ENCODE measurements at regions not wholly inside any gene's neighbourhood (a gene's known extent, or its start where the extent isn't known, plus 50 kb on each side); places are given as distances from the start of the nearest gene placed in this dataset.

- DNase-seq (ENCODE audit: low read depth) = peak; percentile 49
- H3K4me3 ChIP-seq (ENCODE audit: control insufficient read depth, low read depth, low read length) = peak overlapping the region; percentile 69
- TF ChIP-seq CTCF (conservative IDR thresholded peaks at IDR 0.05; ENCODE audit: control insufficient read depth, insufficient read depth, low read depth, low read length) = no peak
Measured at GRCh38 chr7:65251851-65252620, 121.6 kb upstream of the ZNF92 start.

GRCh38 chr7:65250697-65251395, 122.8 kb upstream of the ZNF92 start:
- no peak for TF ChIP-seq CTCF (conservative IDR thresholded peaks at IDR 0.05; ENCODE audit: control insufficient read depth, insufficient read depth, low read depth, low read length)
- H3K4me3 ChIP-seq (ENCODE audit: control insufficient read depth, low read depth, low read length) = no peak overlapping the region
- no peak for DNase-seq (ENCODE audit: low read depth)

DNA sequence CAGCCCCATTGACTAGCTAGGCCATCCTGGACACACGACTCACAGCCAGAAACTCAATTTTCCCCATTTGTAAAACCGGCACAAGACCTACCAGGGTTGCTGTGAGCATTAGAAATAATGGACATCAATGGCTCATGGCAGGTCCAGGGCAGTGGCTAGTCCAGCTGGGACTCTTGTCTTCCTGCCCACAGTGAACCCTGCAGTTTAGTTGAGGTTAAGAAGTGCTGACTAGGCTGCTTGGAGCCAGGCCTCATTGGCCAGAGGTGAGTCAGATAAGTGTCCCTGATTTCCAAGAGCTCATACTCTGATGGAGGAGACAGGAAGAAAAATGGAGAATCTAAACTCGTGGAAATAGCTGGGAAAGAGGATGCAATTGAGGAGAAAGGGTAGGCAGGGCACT, 123.4 kb upstream of the ZNF92 start:
- no peak for TF ChIP-seq CTCF (conservative IDR thresholded peaks at IDR 0.05; ENCODE audit: control insufficient read depth, insufficient read depth, low read depth, low read length)
- peak; percentile 2 for DNase-seq (ENCODE audit: low read depth)
- no peak overlapping the region for H3K4me3 ChIP-seq (ENCODE audit: control insufficient read depth, low read depth, low read length)

DNA sequence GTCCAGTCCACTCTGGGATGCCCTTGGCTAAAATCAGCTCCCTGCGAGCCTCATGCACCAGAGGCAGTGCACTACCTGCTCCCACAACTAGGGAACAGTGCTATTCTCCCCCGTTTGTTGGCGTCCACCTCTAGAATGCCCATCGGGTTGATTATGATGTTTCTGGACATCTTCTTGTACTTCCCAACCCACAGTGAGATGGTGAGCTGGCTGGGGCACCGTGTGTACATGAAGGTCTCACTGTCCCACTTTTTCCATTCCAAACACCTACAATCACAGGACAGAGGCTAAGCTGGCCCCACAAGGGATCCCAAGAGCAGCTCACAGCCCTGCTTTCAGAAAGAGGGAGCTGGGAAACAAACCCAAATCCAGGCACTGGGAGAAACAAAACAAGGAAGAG, 126.2 kb upstream of the ZNF92 start:
- TF ChIP-seq CTCF (conservative IDR thresholded peaks at IDR 0.05; ENCODE audit: control insufficient read depth, insufficient read depth, low read depth, low read length) = no peak
- H3K4me3 ChIP-seq (ENCODE audit: control insufficient read depth, low read depth, low read length) = no peak overlapping the region
- DNase-seq (ENCODE audit: low read depth) = no peak

- peak overlapping the region; percentile 46 for H3K4me3 ChIP-seq (ENCODE audit: control insufficient read depth, low read depth, low read length)
- DNase-seq (ENCODE audit: low read depth) = no peak
- TF ChIP-seq CTCF (conservative IDR thresholded peaks at IDR 0.05; ENCODE audit: control insufficient read depth, insufficient read depth, low read depth, low read length) = no peak
Measured at GRCh38 chr7:65239707-65240352, 133.8 kb upstream of the ZNF92 start.

GRCh38 chr7:65239324-65239706, 134.3 kb upstream of the ZNF92 start:
- H3K4me3 ChIP-seq (ENCODE audit: control insufficient read depth, low read depth, low read length) = no peak overlapping the region

More at GRCh38 chr7:65239324-65239706, 134.3 kb upstream of the ZNF92 start:
- TF ChIP-seq CTCF (conservative IDR thresholded peaks at IDR 0.05; ENCODE audit: control insufficient read depth, insufficient read depth, low read depth, low read length) = no peak
- DNase-seq (ENCODE audit: low read depth) = no peak
